HG03432 (cell line): ENCODE measurements at regions not wholly inside any gene's neighbourhood (a gene's known extent, or its start where the extent isn't known, plus 50 kb on each side); places are given as distances from the start of the nearest gene placed in this dataset.
"Not testable (repeated sequence)": the region's sequence is repeated elsewhere in the genome, so short reads cannot be mapped to it uniquely, and the experiment has no call there.

Source experiments
- ATAC-seq: cut with Tn5 transposase; IDR thresholded peaks from one replicate; pipeline ENCODE4 v1.9.1; 2021; ENCODE audit warnings: mild to moderate bottlenecking, moderate library complexity; ENCODE audit not compliant: unreplicated experiment

DNA sequence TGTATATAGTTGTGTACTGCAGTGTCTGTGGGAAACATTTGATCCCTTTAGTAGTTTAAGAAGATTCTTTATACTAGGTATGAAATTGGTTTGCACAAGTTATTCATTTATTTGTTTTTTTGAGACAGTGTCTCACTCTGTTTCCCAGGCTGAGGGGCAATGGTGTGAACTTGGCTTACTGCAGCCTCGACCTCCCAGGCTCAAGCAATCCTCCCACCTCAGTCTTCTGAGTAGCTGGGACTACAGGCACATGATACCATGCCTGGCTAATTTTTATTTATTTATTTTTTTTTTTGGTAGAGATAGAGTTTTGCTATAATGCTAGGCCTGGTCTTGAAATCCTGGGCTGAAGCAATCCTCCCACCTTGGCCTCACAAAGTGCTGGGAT is 209.4 kb downstream of the RASSF9 start:
- ATAC-seq, result no peak

DNA sequence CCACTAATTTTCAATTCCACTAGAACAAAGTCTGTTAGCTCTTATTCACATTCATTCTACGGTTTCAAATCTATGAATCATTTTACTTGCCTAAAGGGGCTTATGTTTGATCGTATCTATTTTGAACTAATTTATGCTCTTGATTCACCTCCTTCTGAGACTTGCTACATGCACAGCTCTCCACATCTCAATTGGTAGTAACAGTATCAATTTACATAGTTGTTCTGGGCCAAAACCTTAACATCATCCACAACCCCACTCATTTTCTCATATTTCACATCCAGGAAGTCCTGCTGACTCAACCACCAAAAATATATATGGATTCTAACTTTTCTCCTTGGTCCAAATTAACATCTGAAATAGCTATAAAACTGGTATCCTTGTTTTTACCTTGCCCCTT is 208.6 kb downstream of the RASSF9 start:
- no peak for ATAC-seq

DNA sequence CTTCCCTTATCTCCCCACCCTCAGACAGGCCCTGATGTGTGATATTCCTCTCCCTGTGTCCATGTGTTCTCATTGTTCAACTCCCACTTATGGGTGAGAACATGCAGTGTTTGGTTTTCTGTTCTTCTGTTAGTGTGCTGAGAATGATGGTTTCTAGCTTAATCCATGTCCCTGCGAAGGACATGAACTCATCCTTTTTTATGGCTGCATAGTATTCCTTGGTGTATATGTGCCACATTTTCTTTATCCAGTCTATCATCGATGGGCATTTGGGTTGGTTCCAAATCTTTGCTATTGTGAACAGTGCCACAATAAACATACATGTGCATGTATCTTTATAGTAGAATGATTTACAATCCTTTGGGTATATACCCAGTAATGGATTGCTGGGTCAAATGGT is 207.6 kb downstream of the RASSF9 start:
- not testable (repeated sequence) for ATAC-seq

DNA sequence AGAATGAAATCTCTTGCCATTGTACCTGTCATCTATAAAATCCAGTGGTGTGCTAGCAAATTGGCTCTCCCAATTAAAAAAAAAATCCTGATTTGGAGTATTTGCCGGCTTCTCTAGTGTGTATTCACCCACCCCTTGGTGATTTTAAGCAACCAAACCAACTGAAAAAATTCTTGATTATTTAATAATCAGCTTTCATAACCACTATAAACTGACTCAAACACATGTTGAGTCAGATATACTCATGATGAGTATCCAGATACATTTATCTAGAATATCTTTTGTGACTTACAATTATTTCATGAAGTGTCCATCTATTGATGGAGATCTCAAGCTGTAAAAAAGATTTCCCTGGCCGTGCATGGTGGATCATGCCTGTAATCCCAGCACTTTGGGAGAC is 205.4 kb downstream of the RASSF9 start:
- no peak for ATAC-seq

DNA sequence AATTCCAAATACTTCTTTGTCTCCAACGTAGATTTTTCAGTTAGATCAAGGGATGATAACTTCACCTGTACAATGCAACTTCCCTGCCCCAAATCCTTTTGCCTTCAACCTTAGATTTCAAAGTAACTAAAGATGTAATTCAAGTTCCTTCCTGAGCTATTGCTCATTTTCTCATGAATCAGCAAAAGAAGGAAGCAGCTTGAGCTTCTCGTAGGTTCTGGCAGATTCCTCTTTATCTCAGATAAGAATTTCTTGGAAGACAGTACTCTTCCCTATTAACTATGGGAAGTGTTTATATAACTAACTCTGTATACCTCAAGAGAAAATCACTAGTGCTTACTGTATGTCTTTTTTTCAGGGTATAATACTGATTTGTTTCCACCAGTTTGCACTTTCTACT is 203.8 kb downstream of the RASSF9 start:
- no peak for ATAC-seq

DNA sequence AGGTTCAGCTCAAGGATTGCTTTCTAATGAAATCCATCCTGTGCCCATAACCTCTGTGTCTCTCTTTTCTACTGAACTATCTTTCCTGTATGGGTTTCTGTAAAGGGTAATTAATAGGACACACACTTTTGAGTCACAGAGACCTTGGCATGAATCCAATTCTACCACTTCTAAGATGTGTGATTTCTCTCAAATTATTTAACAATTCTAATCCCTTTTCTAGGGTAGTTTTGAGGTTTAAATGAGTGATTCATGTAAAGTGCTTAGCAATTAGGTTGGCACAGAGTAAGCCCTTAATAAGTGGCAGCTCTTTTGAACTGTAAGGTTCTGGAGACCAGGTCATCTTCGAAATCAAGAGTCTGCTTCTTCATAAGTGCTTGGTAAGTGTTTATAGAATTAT is 202.7 kb downstream of the RASSF9 start:
- ATAC-seq, result no peak

DNA sequence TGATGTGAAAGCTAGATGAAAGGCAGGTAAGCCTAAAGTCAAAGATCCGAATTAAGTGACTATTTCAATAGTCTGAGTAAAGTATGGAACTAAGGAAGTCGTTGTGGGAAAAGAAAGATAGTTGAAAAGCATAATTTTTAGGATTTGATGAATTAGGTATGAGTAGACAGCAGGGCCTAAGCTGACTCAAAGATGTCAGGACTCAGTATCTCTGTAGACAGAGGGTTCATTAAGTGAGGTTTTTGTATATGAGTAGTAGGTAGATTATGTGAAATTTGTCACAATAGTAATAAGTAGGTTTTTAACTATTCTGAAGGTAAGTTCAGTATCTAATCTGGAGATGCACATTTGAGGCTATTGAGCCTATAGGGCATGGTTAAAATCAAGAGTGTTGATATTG is 196.4 kb downstream of the RASSF9 start:
- no peak for ATAC-seq

DNA sequence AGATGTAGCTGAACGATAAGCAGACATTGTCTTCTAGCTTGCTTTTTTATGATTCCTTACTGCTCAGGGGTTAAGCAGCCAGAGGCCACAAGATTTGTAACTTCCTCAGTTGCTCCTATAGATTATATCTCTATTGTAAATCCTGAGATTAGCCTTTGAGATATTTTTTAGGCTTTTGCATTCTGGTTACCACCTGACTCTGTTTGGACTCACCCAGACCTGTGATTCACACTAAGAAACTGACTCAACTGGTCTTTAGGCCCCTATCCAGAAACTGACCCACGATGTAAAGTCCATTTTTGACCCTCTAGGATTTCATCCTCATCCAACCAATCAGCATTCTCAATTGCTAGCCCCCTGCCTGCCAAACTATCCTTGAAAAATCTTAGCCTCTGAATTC is 194.4 kb downstream of the RASSF9 start:
- ATAC-seq, result no peak

DNA sequence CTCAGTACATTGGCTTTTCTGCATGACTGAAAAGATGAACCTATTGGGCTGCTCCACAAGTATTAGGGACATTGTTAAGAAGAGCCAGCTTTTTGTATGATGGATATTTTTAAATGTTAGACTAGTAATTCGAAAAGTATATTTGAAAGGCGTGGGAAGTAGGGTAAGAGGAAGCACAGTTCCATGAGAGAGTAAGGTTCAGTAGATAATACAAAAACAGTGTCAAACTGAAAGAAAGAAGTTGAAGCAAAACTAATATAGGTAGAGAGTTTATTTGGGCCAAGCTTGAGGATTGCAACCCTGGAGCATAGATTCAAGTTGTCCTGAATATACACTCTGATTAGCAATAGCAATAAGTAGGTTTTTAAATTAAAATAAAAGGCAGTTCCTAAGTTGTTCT is 193.9 kb downstream of the RASSF9 start:
- ATAC-seq, result peak; percentile 49

DNA sequence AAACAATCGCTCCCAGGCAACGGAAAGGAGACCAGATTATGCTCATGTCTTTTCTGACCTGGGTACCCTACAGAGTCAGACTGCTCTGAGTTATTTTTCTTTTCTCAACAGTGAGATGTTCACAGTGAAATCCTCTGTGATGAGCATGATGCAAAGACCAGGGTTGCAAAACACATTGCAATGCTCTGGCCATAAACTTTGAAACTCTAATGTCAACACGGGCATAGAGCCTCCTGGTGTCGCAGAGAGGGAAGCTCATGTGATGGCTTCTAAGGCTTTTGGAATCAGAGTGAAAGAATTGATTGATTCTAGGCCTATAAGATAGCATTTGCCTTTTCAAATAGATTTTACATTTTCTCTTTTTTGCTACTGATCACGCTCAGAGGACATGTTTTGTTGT is 193.4 kb downstream of the RASSF9 start:
- ATAC-seq, result no peak

DNA sequence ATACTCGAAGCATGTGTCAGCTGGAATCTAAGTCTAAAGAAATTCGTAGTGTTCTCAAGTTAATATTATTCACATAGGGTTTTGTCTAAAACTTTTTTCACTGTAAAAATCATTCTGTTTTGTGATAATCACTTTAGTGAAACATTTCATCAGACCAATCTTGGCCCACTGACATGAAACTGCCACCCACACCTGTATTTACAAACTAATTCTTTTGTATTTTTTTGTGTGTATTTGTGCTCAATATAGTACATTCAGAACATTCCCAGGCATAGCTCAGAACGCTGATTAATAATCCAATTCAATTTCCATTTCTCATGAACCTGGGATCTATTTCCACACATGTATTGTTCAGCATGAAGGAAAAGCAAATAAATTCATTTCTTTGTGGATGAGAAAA is 191.7 kb downstream of the RASSF9 start:
- no peak for ATAC-seq

DNA sequence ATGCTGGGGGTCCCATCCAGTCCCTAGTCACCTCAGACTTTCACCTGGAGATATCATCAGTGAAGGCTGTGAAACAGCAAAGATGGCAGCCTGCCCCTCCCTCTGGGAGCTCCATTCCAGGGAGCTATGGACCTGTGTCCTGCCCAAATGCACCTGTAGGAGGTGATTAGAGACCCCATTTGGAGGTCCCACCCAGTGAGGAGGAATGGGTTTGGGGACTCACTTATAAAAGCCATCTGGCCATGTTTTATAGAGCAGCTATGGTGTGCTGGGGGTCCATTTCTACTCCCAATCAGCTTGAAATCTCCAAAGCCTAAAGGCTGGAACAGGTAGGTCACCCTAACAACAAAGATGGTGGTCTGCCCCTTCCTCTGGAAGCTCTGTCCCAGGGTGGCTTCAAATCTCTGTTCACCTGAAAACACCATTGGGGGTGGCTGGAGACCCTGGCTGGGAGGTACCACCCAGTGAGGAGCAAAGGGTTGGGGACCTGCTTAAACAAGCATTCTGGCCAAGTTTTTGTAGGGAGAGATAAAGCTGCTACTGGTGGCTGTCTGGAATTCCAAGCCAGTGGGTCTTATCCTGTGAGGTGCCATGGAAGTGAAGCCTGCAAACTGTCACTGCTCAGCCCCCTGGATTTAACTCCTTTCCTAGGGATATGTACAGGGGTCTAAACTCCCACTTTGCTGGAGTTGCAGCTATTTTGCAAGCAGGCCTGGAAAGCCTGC is 182.3 kb downstream of the RASSF9 start:
- no peak for ATAC-seq

DNA sequence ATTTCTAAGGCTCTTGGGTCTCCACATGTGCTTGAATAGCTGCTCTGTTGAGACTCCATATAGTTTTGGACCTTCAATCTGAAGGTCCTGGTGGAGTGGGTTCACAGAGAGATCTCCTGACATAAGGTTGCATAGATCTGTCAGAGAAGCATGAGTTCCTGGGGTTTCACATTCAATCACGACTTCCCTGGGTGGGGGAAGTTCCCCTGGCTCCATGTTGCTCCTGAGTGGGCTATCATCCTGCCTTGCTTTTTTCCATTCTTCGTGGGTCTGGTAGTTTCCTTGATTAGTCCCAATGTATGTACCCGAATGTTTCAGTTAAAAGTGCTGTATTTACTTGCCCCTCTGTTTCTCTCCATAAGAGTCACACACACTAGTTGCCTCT is 181.8 kb downstream of the RASSF9 start:
- ATAC-seq, result no peak

DNA sequence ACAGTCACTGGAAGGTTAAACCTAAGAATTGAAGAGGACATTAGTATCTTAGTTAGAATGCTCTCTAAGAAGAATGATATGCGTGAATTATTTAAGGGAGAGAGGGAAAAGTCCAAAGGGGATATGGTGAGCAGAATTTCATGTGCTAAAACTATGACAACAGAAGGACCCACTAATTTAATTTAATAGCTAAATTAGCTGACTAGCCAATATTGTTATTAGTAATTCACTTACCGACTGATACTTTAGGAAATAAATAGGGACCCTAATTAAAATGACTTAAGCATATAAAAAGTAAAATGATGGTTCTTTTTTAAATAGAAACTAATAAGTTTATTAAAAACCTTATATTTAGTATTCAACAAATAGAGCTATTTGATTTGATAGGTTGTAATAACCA is 179.6 kb downstream of the RASSF9 start:
- ATAC-seq, result no peak

DNA sequence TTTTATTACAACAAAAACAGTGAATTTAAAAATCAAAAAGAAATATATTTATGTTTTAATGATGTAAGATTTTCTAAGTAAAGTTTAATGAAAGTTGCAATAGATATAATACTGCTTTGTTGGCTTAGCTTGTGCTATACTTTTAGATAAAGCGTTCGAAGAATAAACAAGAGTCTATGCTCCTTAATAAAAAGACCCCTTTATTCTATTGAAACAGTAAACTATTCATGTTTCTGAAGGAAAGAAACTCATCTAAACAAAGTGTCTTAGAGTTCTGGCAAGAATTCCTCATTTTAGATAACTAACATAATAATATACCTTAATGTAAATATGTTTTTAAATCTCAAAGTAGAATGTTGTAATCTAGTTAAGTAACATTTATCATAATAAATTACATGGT is 179.0 kb downstream of the RASSF9 start:
- no peak for ATAC-seq

DNA sequence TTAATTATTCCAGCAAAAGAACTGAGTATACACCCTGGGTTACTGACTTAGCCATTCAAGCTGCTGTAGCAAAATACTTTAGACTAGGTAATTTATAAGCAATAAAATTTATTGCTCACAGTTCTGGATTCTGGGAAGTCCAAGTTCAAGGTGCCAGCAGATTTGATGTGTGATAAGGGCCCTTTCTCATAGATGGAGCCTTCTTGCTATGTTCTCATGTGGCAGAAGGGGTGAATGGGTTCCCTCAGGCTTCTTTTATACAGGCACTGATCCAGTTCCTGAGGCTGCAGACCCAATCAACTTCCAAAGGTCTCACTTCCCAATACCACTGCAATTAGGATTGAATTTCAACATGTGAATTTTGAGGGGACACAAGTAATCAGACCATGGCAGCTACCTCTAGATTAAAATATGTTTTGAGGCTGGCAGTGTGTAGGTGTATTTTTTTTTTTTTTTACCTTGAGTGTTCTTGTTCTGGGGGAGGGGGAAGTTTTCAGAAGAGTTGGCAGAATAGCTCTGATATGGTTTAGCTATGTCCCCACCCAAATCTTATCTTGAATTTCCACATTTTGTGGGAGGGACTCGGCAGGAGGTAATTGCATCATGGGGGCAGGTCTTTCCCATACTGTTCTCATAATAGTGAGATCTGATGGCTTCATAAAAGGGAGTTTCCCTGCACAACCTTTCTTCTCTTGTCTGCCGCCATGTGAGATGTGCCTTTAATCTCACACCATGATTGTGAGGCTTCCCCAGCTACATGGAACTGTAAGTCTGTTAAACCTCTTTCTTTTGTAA is 178.2 kb downstream of the RASSF9 start:
- ATAC-seq, result no peak

DNA sequence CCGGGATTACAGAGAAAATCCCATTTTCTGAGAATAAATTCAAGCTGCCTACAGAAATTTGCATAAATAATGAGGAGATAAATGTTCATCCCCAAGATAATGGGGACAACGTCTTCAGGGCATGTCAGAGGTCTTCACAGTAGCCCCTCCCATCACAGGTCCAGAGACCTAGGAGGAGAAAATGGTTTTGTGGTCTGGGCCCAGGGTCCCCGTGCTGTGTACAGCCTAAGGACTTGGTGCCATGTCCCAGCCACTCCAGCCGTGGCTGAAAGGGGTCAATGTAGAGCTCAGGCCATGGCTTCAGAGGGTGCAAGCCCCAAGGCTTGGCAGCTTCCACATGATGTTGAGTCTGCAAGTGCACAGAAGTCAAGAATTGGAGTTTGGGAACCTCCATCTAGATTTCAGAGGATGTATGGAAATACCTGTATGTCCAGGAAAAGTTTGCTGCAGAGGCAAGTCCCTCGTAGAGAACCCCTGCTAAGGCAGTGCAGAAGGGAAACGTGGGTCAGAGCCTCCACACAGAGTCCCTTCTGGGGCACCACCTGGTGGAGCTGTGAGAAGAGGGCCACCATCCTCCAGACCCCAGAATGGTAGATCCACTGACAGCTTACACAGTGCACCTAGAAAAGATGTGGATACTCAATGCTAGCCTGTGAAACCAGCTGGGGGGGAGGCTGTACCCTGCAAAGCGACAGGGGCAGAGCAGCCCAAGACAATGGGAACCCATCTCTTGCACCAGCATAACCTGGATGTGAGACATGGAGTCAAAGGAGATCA is 176.3 kb downstream of the RASSF9 start:
- no peak for ATAC-seq

DNA sequence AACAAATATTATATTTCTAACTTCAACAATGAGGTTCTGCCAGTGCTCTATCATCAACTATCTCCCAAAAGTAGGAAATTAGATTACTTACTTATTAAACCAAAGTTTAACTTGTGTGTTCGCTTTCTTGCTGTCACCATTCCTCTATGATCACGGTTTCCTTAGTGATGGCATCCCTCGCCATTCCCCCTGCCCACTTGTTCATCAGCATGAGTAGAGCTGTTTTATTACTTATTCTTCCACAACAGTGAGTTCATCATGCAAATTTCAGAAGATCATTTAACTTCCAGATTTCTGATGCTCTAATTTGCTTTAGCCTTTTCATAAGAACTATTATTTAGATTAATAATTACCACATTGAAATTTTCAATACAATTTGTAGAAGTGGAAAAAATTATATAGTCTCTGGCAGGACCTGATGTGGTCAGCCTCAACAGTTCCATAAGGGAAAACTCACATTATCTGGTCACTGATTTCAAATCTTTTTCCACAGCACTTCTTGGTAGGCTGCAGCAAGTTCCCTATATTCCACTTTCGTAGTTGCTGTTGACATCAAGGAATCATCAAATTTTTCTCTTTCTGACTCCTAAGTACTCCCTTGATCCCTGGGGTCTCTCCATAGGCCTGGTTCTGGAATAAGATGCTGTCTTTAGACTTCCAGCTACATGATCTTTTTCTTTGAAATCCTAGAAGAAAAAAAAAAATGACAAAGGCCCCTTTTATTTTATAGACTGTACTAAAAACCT is 174.6 kb downstream of the RASSF9 start:
- ATAC-seq, result no peak

DNA sequence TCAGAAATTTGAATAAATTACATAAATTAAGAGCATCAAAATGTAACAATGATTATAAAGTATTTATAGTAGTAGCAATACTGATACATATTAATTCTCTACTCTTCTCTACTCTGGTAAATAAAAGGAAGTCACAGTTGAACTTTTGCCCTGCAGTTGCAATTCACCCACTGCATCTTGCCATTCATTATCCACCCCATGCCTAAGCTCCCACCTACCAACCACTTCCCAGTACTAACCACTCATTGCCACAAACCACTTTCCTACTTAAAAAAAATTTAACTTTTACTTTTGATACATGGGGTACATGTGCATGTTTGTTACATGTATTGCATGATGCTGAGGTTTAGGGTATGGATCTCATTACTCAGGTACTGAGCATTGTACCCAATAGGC is 174.0 kb downstream of the RASSF9 start:
- no peak for ATAC-seq

DNA sequence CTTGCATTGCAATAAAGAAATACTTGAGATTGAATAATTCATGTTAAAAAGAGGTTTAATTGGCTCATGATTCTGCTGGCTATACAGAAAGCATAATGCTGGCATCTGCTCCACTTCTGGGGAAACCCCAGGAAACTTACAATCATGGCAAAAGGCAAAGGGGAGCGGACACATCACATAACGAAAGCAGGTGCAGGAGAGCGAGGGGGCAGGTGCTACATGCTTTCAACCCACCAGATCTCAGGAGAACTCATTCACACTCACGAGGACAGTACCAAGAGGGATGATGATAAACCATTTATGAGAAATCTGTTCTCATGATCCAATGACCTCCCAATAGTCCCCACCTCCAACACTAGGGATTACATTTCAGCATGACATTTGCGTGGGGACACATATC is 172.6 kb downstream of the RASSF9 start:
- ATAC-seq, result no peak

DNA sequence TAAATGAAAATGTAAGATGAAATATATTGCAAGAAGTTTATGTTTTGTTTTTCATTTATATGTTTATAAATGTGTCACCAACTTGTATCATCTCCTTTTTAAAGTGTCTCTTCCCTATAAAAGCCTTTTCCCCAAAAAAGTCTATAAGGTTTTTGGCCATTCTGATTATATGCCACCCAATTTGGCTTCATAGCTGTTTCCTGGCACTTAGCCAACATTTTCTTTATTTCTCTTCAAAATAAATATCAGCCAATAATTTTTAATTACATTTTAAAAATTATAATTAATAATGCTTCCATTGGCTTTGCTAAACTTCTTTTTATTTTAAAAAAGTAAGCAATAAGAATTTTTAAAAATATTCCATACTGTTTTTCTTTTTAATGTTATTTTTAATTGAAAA is 171.8 kb downstream of the RASSF9 start:
- no peak for ATAC-seq
